ENCODE measurements at regions not wholly inside any gene's neighbourhood (a gene's known extent, or its start where the extent isn't known, plus 50 kb on each side); places are given as distances from the start of the nearest gene placed in this dataset.

GRCh38 chr15:94840794-94841783, 609.7 kb downstream of the MCTP2 start:
- no peak for TF ChIP-seq POLR2A (IDR thresholded peaks at IDR 0.05)
- TF ChIP-seq, protein P1, sequence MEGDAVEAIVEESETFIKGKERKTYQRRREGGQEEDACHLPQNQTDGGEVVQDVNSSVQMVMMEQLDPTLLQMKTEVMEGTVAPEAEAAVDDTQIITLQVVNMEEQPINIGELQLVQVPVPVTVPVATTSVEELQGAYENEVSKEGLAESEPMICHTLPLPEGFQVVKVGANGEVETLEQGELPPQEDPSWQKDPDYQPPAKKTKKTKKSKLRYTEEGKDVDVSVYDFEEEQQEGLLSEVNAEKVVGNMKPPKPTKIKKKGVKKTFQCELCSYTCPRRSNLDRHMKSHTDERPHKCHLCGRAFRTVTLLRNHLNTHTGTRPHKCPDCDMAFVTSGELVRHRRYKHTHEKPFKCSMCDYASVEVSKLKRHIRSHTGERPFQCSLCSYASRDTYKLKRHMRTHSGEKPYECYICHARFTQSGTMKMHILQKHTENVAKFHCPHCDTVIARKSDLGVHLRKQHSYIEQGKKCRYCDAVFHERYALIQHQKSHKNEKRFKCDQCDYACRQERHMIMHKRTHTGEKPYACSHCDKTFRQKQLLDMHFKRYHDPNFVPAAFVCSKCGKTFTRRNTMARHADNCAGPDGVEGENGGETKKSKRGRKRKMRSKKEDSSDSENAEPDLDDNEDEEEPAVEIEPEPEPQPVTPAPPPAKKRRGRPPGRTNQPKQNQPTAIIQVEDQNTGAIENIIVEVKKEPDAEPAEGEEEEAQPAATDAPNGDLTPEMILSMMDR (IDR thresholded peaks at IDR 0.05) = no peak
